Gastroesophageal sphincter (tissue), 4 donors: ENCODE measurements at regions not wholly inside any gene's neighbourhood (a gene's known extent, or its start where the extent isn't known, plus 50 kb on each side); places are given as distances from the start of the nearest gene placed in this dataset.

ENCODE experiments used
- ATAC-seq: fragments of 150-250 bp; one replicate; pipeline ENCODE4 v1.9.1; 2016; ENCODE audit warnings: mild to moderate bottlenecking, moderate library complexity
- H3K27ac ChIP-seq, 4 donors: fragments of 200-600 bp; sonication (generic) in 3 of 4; 1 replicate in 3 of 4; 2 replicates in 1 of 4; pipeline ENCODE4 v1.5.1; 2016 to 2019
- H3K27me3 ChIP-seq: fragments of 200-600 bp; sonication (generic); one replicate; pipeline ENCODE4 v1.5.1; 2019
- H3K36me3 ChIP-seq, 2 donors: fragments of 200-600 bp; sonication (generic); one replicate each; pipeline ENCODE4 v1.5.1; 2019; ENCODE audit warnings: control low read depth in 1 of 2
- H3K4me1 ChIP-seq, 3 donors: fragments of 200-600 bp; sonication (generic); 1 replicate in 2 of 3; 2 replicates in 1 of 3; pipeline ENCODE4 v1.5.1; 2016 to 2019; ENCODE audit warnings: control low read depth in 2 of 3
- H3K4me3 ChIP-seq, 2 donors: fragments of 200-600 bp; sonication (generic); one replicate each; pipeline ENCODE4 v1.5.1; 2019; ENCODE audit warnings: mild to moderate bottlenecking in 1 of 2, moderate library complexity in 1 of 2
- H3K9me3 ChIP-seq, 3 donors: fragments of 200-600 bp; sonication (generic); one replicate each; pipeline ENCODE4 v1.5.1; 2017 to 2019; ENCODE audit warnings: control low read depth in 2 of 3
- EP300 ChIP-seq: sonication (generic); formaldehyde crosslinking; IDR thresholded peaks from one replicate; pipeline ENCODE4 v1.6.1; 2017; ENCODE audit warnings: antibody characterized with exemption, mild to moderate bottlenecking
- POLR2A ChIP-seq, 2 donors: fragments of 450-650 bp; IDR thresholded peaks; one replicate each; pipeline ENCODE4 v1.6.1; 2017; ENCODE audit warnings: antibody characterized with exemption in 2 of 2, mild to moderate bottlenecking in 2 of 2, moderate library complexity in 1 of 2
- POLR2AphosphoS5 ChIP-seq: sonication (generic); formaldehyde crosslinking; IDR thresholded peaks from one replicate; pipeline ENCODE4 v1.6.1; 2017; ENCODE audit warnings: antibody characterized with exemption
- WGBS, 2 donors: methylation state at CpG; one replicate each; pipeline ENCODE4 v1.1.5; 2018; ENCODE audit warnings: low coverage in 1 of 2; 5-methylcytosine and 5-hydroxymethylcytosine counted together
- TF ChIP-seq, protein P1 (sequence below), 4 experiments: fragments of 200-600 bp in 2 of 4; fragments of 450-650 bp in 2 of 4; sonication (generic) in 1 of 4; IDR thresholded peaks; one replicate each; pipeline ENCODE4 v1.5.1; 2017 to 2019; ENCODE audit warnings: antibody characterized with exemption in 4 of 4, mild to moderate bottlenecking in 2 of 4, moderate library complexity in 2 of 4

DNA sequence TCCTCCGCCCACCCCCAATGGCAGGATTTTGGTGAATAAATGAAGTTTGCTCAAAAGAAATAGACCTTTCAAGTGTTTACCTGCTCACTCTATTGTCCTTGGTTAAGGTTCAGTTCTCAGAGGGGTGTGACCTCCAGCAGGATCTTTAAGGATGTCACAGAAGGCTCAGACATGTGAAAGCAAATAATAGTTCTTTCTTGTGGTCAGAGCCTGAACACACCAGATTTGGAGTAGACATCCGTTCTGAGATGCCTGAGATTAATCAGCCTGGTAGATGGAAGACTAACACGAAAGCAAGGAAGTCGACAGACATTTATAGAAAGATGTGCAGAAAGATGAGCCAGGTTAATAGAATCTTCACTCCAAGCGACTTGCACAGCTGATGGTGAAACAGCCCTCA lies 557.9 kb upstream of the CDH11 start:
- Histone ChIP-seq H3K4me1 (no peaks in the 10 kb centered on the region), H3K27me3 (no peaks in the 10 kb centered on the region), H3K4me3 (no peak overlapping the region), H3K9me3 (peaks cover 0 to 17% (median 0%) of the 10 kb centered on the region in 3 donors), H3K36me3 (no peaks in the 10 kb centered on the region), H3K27ac (no peak overlapping the region)
- TF ChIP-seq, protein P1, sequence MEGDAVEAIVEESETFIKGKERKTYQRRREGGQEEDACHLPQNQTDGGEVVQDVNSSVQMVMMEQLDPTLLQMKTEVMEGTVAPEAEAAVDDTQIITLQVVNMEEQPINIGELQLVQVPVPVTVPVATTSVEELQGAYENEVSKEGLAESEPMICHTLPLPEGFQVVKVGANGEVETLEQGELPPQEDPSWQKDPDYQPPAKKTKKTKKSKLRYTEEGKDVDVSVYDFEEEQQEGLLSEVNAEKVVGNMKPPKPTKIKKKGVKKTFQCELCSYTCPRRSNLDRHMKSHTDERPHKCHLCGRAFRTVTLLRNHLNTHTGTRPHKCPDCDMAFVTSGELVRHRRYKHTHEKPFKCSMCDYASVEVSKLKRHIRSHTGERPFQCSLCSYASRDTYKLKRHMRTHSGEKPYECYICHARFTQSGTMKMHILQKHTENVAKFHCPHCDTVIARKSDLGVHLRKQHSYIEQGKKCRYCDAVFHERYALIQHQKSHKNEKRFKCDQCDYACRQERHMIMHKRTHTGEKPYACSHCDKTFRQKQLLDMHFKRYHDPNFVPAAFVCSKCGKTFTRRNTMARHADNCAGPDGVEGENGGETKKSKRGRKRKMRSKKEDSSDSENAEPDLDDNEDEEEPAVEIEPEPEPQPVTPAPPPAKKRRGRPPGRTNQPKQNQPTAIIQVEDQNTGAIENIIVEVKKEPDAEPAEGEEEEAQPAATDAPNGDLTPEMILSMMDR (IDR thresholded peaks at IDR 0.05), result no peak
- TF ChIP-seq POLR2A (IDR thresholded peaks at IDR 0.05) (no peak), POLR2AphosphoS5 (no peak), EP300 (no peak)
- no peak for ATAC-seq
- WGBS, 2 donors, result 93 to 100% methylated on average over 1 to 5 of the region's 5 CpGs

DNA sequence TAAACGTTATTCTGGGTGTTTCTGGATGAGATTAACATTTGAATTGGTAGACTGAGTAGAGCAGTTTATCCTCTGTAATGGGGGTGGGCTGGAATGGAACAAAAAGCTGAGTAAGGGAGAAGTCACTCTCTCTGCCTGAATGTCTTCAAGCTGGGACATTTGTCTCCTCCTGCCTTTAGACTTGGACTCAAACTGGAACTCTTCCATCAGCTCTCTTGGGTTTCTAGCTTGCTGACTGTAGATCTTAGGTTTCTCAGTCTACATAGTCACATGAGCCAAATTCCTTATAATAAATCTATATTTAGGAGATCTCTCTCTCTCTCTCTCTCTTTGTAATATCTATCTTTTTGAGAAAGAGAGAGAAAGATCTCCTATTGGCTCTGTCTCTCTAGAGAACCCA lies 553.3 kb upstream of the CDH11 start:
- H3K9me3 ChIP-seq, result peaks cover 0 to 10% (median 0%) of the 10 kb centered on the region in 3 donors
- H3K36me3 ChIP-seq, result no peaks in the 10 kb centered on the region
- no peak for ATAC-seq
- no peaks in the 10 kb centered on the region for H3K4me1 ChIP-seq
- no peak overlapping the region for H3K4me3 ChIP-seq
- no peaks in the 10 kb centered on the region for H3K27me3 ChIP-seq
- 43 to 71% methylated on average over 1 of the region's 1 CpG for WGBS, 2 donors
- H3K27ac ChIP-seq, result no peak overlapping the region
- TF ChIP-seq EP300 (no peak), POLR2A (IDR thresholded peaks at IDR 0.05) (no peak), POLR2AphosphoS5 (no peak)
- TF ChIP-seq, protein P1 (IDR thresholded peaks at IDR 0.05), result no peak

DNA sequence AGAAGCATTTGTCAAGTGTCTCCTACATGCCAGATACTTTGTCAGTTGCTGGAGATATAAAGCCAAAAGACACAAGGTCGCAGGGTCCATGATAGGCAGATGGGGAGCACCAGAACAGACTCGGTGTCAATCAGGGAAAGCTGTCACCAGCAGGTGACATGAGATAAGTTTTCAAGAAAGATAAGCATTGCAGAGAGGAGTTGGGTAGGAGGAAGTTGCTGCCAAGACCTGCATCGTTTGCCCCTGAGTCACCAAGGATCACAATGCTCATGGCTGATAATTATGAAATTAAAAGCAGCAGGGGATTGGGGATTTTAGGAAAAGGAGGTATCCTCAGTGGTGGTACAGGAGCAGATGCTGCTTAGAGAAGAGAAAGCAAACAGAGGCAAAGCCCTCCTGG lies 551.1 kb upstream of the CDH11 start:
- Histone ChIP-seq H3K4me3 (no peak overlapping the region), H3K9me3 (peaks cover 0 to 10% (median 0%) of the 10 kb centered on the region in 3 donors), H3K4me1 (no peaks in the 10 kb centered on the region), H3K27ac (no peak overlapping the region), H3K36me3 (no peaks in the 10 kb centered on the region), H3K27me3 (no peaks in the 10 kb centered on the region)
- 68 to 78% methylated on average over 2 to 3 of the region's 3 CpGs for WGBS, 2 donors
- ATAC-seq, result no peak
- TF ChIP-seq EP300 (no peak), POLR2AphosphoS5 (no peak), POLR2A (IDR thresholded peaks at IDR 0.05) (no peak)
- TF ChIP-seq, protein P1 (IDR thresholded peaks at IDR 0.05), result no peak

DNA sequence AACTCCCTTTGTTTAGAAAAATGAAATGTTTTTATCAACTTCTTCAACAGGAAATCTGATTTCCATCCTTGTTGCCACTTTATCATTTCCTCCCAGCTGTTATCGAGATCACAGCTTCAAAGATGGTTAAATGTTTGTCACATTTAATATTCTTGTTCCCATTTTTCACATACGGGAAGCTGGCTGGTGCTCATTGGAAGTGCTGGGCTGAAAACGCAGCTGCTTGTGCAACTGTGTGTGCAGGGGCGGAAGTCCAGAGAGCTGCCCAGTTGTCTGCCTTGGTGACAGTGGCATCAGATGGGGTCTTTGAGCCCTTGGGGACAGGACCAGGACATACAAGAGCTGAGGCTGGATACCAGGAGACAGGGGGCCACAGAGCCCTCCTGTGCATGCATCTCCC lies 549.2 kb upstream of the CDH11 start:
- Histone ChIP-seq H3K4me3 (no peak overlapping the region), H3K4me1 (no peaks in the 10 kb centered on the region), H3K27me3 (no peaks in the 10 kb centered on the region), H3K9me3 (peaks cover 0 to 10% (median 0%) of the 10 kb centered on the region in 3 donors), H3K27ac (no peak overlapping the region), H3K36me3 (no peaks in the 10 kb centered on the region)
- WGBS, 2 donors, result 47 to 90% methylated on average over 1 to 4 of the region's 4 CpGs
- ATAC-seq, result no peak
- TF ChIP-seq, protein P1 (IDR thresholded peaks at IDR 0.05), result no peak
- TF ChIP-seq POLR2A (IDR thresholded peaks at IDR 0.05) (no peak), EP300 (no peak), POLR2AphosphoS5 (no peak)

DNA sequence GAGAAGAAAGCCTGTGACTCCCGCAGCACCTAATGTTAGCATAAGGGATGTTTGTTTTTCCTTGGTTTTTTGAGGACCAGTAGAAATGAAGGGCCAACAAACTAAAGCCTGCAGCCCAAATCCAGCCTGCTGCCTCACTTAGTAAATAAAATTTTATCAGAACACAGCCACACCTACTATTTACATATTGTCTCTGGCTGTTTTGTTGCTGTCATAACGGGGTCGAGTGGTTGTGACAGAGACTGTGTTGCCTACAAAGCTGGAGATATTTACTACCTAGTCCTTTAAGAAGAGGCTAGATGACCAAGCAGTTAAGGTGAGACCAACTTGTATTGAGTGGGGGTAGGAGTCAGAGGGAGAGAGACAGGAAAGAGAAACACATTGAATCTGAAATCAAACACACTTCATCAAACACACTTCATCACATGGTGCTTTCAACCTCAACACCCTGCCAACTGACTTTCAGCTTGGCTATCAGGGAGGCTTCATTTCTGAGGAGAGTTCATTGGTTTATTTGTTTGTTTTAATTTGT lies 546.3 kb upstream of the CDH11 start:
- Histone ChIP-seq H3K4me3 (no peak overlapping the region), H3K27ac (no peak overlapping the region), H3K9me3 (peaks cover 0 to 10% (median 0%) of the 10 kb centered on the region in 3 donors), H3K36me3 (no peaks in the 10 kb centered on the region), H3K4me1 (no peaks in the 10 kb centered on the region), H3K27me3 (no peaks in the 10 kb centered on the region)
- no peak for ATAC-seq
- TF ChIP-seq POLR2A (IDR thresholded peaks at IDR 0.05) (no peak), POLR2AphosphoS5 (no peak), EP300 (no peak)
- TF ChIP-seq, protein P1 (IDR thresholded peaks at IDR 0.05), result no peak
- 67 to 100% methylated on average over 1 of the region's 3 CpGs for WGBS, 2 donors
